ENCODE measurements at regions not wholly inside any gene's neighbourhood (a gene's known extent, or its start where the extent isn't known, plus 50 kb on each side); places are given as distances from the start of the nearest gene placed in this dataset.

DNA sequence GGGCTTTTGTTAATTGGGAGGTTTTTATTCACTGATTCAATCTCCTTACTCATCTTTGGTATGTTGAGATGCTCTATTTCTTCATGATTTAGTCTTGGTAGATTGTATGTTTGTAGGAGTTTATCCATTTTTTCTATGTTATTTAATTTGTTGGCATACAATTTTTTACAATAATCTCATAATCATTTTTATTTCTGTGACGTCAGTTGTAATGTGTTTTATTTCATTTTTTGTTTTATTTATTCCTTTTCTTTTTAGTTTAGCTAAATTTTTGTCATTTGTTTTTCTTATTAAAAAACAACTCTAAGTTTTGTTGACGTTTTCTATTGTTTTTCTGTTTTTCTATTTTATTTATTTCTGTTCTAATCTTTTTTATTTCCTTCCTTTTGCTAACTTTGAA is 389.8 kb downstream of the HS3ST3B1 start:
- Histone ChIP-seq H3K4me3 (replicated peaks in 1 of 3; ENCODE audit: insufficient read depth in 1 of 3, low read depth in 2 of 3, low read length in 3 of 3) (no peak overlapping the region), H3K36me3 (replicated peaks in 1 of 2; ENCODE audit: control insufficient read depth in 1 of 2, insufficient read depth in 2 of 2, low read length in 2 of 2) (no peaks in the 10 kb centered on the region), H3K79me2 (ENCODE audit: insufficient read depth, low read length) (no peaks in the 10 kb centered on the region), H3K9me3 (ENCODE audit: low read length) (no peaks in the 10 kb centered on the region), H3K27me3 (ENCODE audit: control insufficient read depth in 1 of 2, insufficient read depth in 2 of 2, low read length in 2 of 2) (no peaks in the 10 kb centered on the region), H3K4me2 (ENCODE audit: low read depth, low read length) (no peak overlapping the region), H3K4me1 (ENCODE audit: insufficient read depth, low read length) (no peaks in the 10 kb centered on the region), H2AFZ (ENCODE audit: low read length) (no peak overlapping the region), H3K9ac (ENCODE audit: insufficient read depth, low read depth, low read length) (no peak overlapping the region), H3K27ac (ENCODE audit: extremely low read length, insufficient read depth, low read length) (no peak overlapping the region), H4K20me1 (ENCODE audit: insufficient read depth, low read length) (no peaks in the 10 kb centered on the region)
- ATAC-seq, result no peak
- no peak for FAIRE-seq
- TF ChIP-seq, protein P1, sequence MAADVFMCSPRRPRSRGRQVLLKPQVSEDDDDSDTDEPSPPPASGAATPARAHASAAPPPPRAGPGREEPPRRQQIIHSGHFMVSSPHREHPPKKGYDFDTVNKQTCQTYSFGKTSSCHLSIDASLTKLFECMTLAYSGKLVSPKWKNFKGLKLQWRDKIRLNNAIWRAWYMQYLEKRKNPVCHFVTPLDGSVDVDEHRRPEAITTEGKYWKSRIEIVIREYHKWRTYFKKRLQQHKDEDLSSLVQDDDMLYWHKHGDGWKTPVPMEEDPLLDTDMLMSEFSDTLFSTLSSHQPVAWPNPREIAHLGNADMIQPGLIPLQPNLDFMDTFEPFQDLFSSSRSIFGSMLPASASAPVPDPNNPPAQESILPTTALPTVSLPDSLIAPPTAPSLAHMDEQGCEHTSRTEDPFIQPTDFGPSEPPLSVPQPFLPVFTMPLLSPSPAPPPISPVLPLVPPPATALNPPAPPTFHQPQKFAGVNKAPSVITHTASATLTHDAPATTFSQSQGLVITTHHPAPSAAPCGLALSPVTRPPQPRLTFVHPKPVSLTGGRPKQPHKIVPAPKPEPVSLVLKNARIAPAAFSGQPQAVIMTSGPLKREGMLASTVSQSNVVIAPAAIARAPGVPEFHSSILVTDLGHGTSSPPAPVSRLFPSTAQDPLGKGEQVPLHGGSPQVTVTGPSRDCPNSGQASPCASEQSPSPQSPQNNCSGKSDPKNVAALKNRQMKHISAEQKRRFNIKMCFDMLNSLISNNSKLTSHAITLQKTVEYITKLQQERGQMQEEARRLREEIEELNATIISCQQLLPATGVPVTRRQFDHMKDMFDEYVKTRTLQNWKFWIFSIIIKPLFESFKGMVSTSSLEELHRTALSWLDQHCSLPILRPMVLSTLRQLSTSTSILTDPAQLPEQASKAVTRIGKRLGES (CRISPR knock-in tag; IDR thresholded peaks at IDR 0.05; ENCODE audit: borderline replicate concordance), result no peak
- TF ChIP-seq RFX3 (CRISPR knock-in tag; IDR thresholded peaks at IDR 0.05) (no peak), ATF7 (IDR thresholded peaks at IDR 0.05) (peak; percentile 29; the same call in 1 of the 2 replicates), ATF7 (CRISPR knock-in tag; IDR thresholded peaks at IDR 0.05) (no peak), CREB1 (IDR thresholded peaks at IDR 0.05) (peak; percentile 84), CREB1 (CRISPR knock-in tag; IDR thresholded peaks at IDR 0.05) (no peak)
- BruUV-seq (replicated peaks), result no TSS peak
- DNase-seq (ENCODE audit: low spot score), result no peak
- POLR2A ChIA-PET, result no interaction called here
- in situ Hi-C loops (cut with HindIII; ENCODE audit: extremely low pct_ligation_motif_present, low pct_unique_long_range_greater_than_20kb), result no loop called here
- CTCF ChIA-PET (ENCODE audit: low intra/inter-chr PET ratio, low total read pairs), result no interaction called here
- intact Hi-C loops (cut with micrococcal nuclease; ENCODE audit: unreplicated experiment), result no loop called here
- WGBS (ENCODE audit: low lambda C conversion rate), result 40% methylated on average over 2 of the region's 2 CpGs

- H3K4me3 ChIP-seq (replicated peaks in 1 of 3; ENCODE audit: insufficient read depth in 1 of 3, low read depth in 2 of 3, low read length in 3 of 3), result no peak overlapping the region
- no peaks in the 10 kb centered on the region for H3K4me1 ChIP-seq (ENCODE audit: insufficient read depth, low read length)
- no peak overlapping the region for H2AFZ ChIP-seq (ENCODE audit: low read length)
- CTCF ChIA-PET (ENCODE audit: low intra/inter-chr PET ratio, low total read pairs), result no interaction called here
- intact Hi-C loops (cut with micrococcal nuclease; ENCODE audit: unreplicated experiment) (no loop called here), in situ Hi-C loops (cut with HindIII; ENCODE audit: extremely low pct_ligation_motif_present, low pct_unique_long_range_greater_than_20kb) (no loop called here)
- POLR2A ChIA-PET, result no interaction called here
- no peak for TF ChIP-seq RFXAP (CRISPR knock-in tag; IDR thresholded peaks at IDR 0.05; ENCODE audit: borderline replicate concordance)
- no peak for TF ChIP-seq MED1 (CRISPR knock-in tag; IDR thresholded peaks at IDR 0.05)
- no peak for TF ChIP-seq GTF3A (CRISPR knock-in tag; conservative IDR thresholded peaks at IDR 0.05)
- TF ChIP-seq, protein P2, sequence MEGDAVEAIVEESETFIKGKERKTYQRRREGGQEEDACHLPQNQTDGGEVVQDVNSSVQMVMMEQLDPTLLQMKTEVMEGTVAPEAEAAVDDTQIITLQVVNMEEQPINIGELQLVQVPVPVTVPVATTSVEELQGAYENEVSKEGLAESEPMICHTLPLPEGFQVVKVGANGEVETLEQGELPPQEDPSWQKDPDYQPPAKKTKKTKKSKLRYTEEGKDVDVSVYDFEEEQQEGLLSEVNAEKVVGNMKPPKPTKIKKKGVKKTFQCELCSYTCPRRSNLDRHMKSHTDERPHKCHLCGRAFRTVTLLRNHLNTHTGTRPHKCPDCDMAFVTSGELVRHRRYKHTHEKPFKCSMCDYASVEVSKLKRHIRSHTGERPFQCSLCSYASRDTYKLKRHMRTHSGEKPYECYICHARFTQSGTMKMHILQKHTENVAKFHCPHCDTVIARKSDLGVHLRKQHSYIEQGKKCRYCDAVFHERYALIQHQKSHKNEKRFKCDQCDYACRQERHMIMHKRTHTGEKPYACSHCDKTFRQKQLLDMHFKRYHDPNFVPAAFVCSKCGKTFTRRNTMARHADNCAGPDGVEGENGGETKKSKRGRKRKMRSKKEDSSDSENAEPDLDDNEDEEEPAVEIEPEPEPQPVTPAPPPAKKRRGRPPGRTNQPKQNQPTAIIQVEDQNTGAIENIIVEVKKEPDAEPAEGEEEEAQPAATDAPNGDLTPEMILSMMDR (CRISPR knock-in tag; IDR thresholded peaks at IDR 0.05), result 0 out of 2 replicates have a peak, but pooled peaks have one; percentile 6
- 0 out of 2 replicates have a peak, but pooled peaks have one; percentile 13 for TF ChIP-seq STAG1 (CRISPR knock-in tag; IDR thresholded peaks at IDR 0.05)
- BruUV-seq (replicated peaks), result no TSS peak
- H4K20me1 ChIP-seq (ENCODE audit: insufficient read depth, low read length), result no peaks in the 10 kb centered on the region
- ATAC-seq (no peak), FAIRE-seq (peak; percentile 30), DNase-seq (ENCODE audit: low spot score) (no peak)
- H3K79me2 ChIP-seq (ENCODE audit: insufficient read depth, low read length), result no peaks in the 10 kb centered on the region
- no peaks in the 10 kb centered on the region for H3K27me3 ChIP-seq (ENCODE audit: control insufficient read depth in 1 of 2, insufficient read depth in 2 of 2, low read length in 2 of 2)
- no peak overlapping the region for H3K27ac ChIP-seq (ENCODE audit: extremely low read length, insufficient read depth, low read length)
- no peak overlapping the region for H3K9ac ChIP-seq (ENCODE audit: insufficient read depth, low read depth, low read length)
- H3K9me3 ChIP-seq (ENCODE audit: low read length), result no peaks in the 10 kb centered on the region
- no peak overlapping the region for H3K4me2 ChIP-seq (ENCODE audit: low read depth, low read length)
- no peaks in the 10 kb centered on the region for H3K36me3 ChIP-seq (replicated peaks in 1 of 2; ENCODE audit: control insufficient read depth in 1 of 2, insufficient read depth in 2 of 2, low read length in 2 of 2)
- WGBS (ENCODE audit: low lambda C conversion rate), result 15% methylated on average over 3 of the region's 3 CpGs
These were observed 387.3 kb downstream of the HS3ST3B1 start for GRCh38 chr17:14688134-14688533.

All from HepG2 (cell line).